G401 (cell line): ENCODE measurements at regions not wholly inside any gene's neighbourhood (a gene's known extent, or its start where the extent isn't known, plus 50 kb on each side); places are given as distances from the start of the nearest gene placed in this dataset.

Experiments
- DNase-seq: peaks from one replicate; pipeline ENCODE4 v3.0.0-alpha.2; 2015; ENCODE audit warnings: low spot score
- in situ Hi-C: cut with HindIII; loops from 2 replicates; pipeline ENCODE4 v1.10.0; 2016; ENCODE audit warnings: low sequenced_read_pairs, mixed read lengths

- no peak for DNase-seq
- in situ Hi-C loops: no loop called here
Observed at GRCh38 chrX:43582540-43582913, 73.6 kb upstream of the MAOA start.

DNA sequence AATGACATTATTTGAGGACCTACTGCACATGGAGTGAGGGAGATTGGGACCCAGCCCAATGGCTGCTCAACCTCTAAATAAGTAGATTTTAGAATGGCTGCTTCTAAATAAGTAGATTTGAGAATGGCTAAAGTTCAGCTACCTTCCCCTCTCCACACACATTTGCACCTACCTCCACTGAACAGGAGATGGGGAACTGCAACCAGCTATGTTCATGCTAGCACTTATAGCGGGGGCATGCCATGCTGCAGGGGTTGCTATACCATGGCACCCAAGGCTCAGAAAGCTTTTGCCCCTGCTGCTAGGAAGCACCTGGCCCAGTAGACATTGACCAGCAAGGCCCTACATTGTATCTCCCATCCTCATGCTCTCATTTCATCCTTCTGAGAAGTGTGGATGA is 70.2 kb upstream of the MAOA start:
- in situ Hi-C loops: no loop called here
- no peak for DNase-seq

GRCh38 chrX:43586830-43587229 is 69.3 kb upstream of the MAOA start:
- in situ Hi-C loops: no loop called here

GRCh38 chrX:43589735-43590134 is 66.4 kb upstream of the MAOA start:
- in situ Hi-C loops: no loop called here
- DNase-seq: no peak

More at GRCh38 chrX:43586830-43587229, 69.3 kb upstream of the MAOA start:
- DNase-seq: no peak

DNA sequence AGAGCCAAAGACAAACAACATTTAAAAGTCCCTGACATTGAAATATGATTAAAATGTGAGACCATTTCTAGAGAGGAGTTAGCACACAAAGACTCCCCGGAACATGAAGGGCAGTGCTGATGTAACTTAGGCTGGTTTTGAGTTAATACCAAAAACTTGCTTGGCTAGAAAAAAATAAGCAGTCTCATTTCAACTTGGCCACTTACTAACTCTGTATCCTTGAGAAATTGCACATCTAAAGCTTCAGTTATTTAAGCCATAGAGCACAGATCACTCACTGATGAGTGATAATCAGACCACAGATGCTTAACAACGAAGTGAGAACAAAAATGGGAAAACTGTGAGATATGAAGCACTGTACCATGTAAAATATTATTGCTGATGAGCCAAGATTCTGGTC is 65.9 kb upstream of the MAOA start:
- in situ Hi-C loops: no loop called here
- no peak for DNase-seq

DNA sequence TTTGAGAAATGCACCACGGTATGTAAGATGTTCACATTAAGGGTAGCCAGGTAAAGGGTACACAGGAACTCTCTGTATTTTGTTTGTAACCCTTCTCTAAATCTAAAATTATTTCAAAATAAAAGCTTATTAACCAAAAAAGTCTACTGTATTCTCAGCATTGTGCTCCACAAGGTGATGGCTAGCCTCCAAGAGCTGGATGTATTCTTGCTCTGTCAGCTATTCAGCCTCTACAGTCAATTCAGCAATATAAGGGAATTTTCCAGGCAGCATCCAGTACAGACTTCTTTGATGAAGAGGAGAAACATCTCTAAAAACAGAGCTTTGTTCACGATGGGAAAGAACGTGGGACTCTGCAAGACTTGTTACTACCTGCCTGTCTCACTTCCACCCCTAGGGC is 63.5 kb upstream of the MAOA start:
- in situ Hi-C loops: no loop called here
- DNase-seq: no peak

DNA sequence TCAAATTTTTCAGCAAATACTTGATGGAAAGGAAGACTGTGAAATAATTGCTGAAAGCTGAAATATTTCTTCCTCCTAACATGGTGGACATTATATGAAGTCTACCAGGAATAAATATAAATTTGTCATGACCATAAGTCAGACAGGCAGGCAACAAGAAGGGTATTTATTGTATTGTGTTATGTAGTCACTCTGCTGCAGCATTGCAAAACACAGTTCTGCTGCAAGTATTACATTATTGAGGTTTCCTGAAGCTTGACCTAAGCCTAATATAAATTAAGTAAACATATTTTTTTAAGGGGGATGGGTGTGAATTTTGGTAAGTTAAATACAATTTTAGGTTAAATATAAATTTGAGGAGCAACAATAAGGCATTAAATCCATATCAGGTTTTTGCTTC is 60.2 kb upstream of the MAOA start:
- DNase-seq: no peak
- in situ Hi-C loops: no loop called here

GRCh38 chrX:43604753-43605152 is 51.3 kb upstream of the MAOA start:
- in situ Hi-C loops: no loop called here
- no peak for DNase-seq

DNA sequence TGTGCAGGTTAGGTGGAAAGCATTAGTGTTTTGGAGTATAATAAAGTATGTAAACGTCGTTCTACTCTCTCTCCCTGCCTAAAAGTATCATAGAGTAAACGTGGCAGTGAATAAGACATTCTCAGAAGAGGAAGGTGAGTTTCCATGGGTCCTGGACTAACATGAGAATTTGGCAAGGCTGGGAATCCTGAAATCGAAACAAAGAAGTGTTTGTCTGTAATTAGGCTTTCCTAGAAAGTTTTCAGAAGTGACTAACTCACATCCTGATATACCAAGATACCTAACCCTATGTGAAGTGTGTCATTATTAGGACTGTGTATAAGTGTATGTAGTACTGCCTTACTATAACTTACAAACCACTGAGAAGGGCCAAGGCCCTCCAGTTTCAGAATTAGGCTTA is 50.7 kb upstream of the MAOA start:
- in situ Hi-C loops: no loop called here
- DNase-seq: no peak
